Right atrium auricular region (tissue), 2 donors: ENCODE measurements at regions not wholly inside any gene's neighbourhood (a gene's known extent, or its start where the extent isn't known, plus 50 kb on each side); places are given as distances from the start of the nearest gene placed in this dataset.

Experiments
- DNase-seq: peaks from one replicate; pipeline ENCODE4 v3.0.0-alpha.2; 2019; ENCODE audit warnings: low spot score
- H3K27ac ChIP-seq, 2 donors: fragments of 200-600 bp; sonication (generic); 1 replicate in 1 of 2; 2 replicates in 1 of 2; pipeline ENCODE4 v1.5.1; 2016 to 2019
- H3K27me3 ChIP-seq, 2 donors: fragments of 200-600 bp; sonication (generic); one replicate each; pipeline versions ENCODE4 v1.5.1 to v1.6.0; 2017 to 2019
- H3K36me3 ChIP-seq: fragments of 200-600 bp; sonication (generic); one replicate; pipeline ENCODE4 v1.5.1; 2016
- H3K4me1 ChIP-seq, 2 donors: fragments of 200-600 bp; sonication (generic); one replicate each; pipeline versions ENCODE4 v1.5.1 to v1.6.0; 2017 to 2019
- H3K4me3 ChIP-seq, 2 donors: fragments of 200-600 bp; sonication (generic); 1 replicate in 1 of 2; 2 replicates in 1 of 2; pipeline ENCODE4 v1.5.1; 2017 to 2019; ENCODE audit warnings: mild to moderate bottlenecking in 1 of 2, moderate library complexity in 1 of 2
- H3K9me3 ChIP-seq, 2 donors: fragments of 200-600 bp; sonication (generic); one replicate each; pipeline ENCODE4 v1.5.1; 2019
- TF ChIP-seq, protein P1 (sequence below), 2 donors: fragments of 200-600 bp; sonication (generic); IDR thresholded peaks; one replicate each; pipeline ENCODE4 v1.5.1; 2019; ENCODE audit warnings: antibody characterized with exemption in 2 of 2

DNA sequence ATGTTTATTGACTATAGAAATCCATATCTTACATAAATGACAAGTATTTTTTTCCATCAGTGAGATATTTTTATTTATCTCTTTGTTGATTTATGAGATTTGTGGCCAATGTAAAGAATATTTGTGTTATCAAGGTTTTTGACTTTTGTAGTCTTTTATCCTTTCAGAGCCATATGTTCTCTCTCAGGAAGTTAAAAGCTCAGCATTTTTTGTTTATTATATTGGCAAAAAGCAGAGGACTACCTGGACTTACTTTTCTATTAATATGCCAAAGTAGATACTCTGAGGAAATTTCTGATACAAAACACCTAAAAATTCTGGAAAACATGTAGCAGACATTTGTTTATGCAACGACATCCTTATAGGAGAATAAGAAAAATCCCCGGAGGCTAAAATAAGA lies 490.3 kb downstream of the SLC6A15 start:
- Histone ChIP-seq H3K9me3 (no peaks in the 10 kb centered on the region), H3K27me3 (no peaks in the 10 kb centered on the region), H3K36me3 (no peaks in the 10 kb centered on the region), H3K4me1 (no peaks in the 10 kb centered on the region), H3K4me3 (no peak overlapping the region), H3K27ac (no peak overlapping the region)
- TF ChIP-seq, protein P1, sequence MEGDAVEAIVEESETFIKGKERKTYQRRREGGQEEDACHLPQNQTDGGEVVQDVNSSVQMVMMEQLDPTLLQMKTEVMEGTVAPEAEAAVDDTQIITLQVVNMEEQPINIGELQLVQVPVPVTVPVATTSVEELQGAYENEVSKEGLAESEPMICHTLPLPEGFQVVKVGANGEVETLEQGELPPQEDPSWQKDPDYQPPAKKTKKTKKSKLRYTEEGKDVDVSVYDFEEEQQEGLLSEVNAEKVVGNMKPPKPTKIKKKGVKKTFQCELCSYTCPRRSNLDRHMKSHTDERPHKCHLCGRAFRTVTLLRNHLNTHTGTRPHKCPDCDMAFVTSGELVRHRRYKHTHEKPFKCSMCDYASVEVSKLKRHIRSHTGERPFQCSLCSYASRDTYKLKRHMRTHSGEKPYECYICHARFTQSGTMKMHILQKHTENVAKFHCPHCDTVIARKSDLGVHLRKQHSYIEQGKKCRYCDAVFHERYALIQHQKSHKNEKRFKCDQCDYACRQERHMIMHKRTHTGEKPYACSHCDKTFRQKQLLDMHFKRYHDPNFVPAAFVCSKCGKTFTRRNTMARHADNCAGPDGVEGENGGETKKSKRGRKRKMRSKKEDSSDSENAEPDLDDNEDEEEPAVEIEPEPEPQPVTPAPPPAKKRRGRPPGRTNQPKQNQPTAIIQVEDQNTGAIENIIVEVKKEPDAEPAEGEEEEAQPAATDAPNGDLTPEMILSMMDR (IDR thresholded peaks at IDR 0.05) = no peak
- no peak for DNase-seq

DNA sequence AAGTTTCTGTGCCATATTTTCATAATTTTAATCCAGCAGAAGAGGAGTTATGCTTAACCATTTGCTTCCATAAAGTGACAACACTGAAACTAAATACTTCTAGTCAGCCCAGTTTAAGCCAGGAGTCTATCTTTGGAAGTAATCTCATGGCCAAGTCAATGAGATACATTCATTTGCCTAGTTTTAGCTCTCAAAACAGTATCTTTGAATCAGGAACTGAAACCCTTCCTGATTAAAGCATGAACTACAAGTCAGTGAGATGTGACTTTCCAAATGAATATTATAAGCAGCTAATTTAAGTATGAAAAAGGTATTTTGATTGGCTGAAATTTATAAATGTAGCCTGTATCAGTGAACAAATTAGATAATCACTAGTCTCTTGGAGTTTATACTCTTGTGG lies 491.5 kb downstream of the SLC6A15 start:
- Histone ChIP-seq H3K36me3 (no peaks in the 10 kb centered on the region), H3K4me3 (no peak overlapping the region), H3K27ac (no peak overlapping the region), H3K4me1 (no peaks in the 10 kb centered on the region), H3K27me3 (no peaks in the 10 kb centered on the region), H3K9me3 (no peaks in the 10 kb centered on the region)
- no peak for DNase-seq
- TF ChIP-seq, protein P1 (IDR thresholded peaks at IDR 0.05) = no peak

GRCh38 chr12:84416626-84417025 lies 496.0 kb downstream of the SLC6A15 start:
- no peak for DNase-seq
- no peaks in the 10 kb centered on the region for H3K27me3 ChIP-seq
- no peak overlapping the region for H3K27ac ChIP-seq
- H3K4me1 ChIP-seq = no peaks in the 10 kb centered on the region
- H3K4me3 ChIP-seq = no peak overlapping the region
- no peaks in the 10 kb centered on the region for H3K36me3 ChIP-seq
- H3K9me3 ChIP-seq = peaks cover 0 to 2% of the 10 kb centered on the region in 2 donors
- TF ChIP-seq, protein P1 (IDR thresholded peaks at IDR 0.05) = no peak

GRCh38 chr12:84415946-84416345 lies 496.7 kb downstream of the SLC6A15 start:
- H3K4me1 ChIP-seq = no peaks in the 10 kb centered on the region
- H3K27ac ChIP-seq = no peak overlapping the region
- H3K9me3 ChIP-seq = peaks cover 0 to 2% of the 10 kb centered on the region in 2 donors
- TF ChIP-seq, protein P1 (IDR thresholded peaks at IDR 0.05) = no peak
- no peak overlapping the region for H3K4me3 ChIP-seq
- no peaks in the 10 kb centered on the region for H3K27me3 ChIP-seq
- DNase-seq = no peak
- no peaks in the 10 kb centered on the region for H3K36me3 ChIP-seq

- no peak overlapping the region for H3K4me3 ChIP-seq
- no peaks in the 10 kb centered on the region for H3K27me3 ChIP-seq
- no peaks in the 10 kb centered on the region for H3K4me1 ChIP-seq
- DNase-seq = no peak
- H3K27ac ChIP-seq = no peak overlapping the region
- TF ChIP-seq, protein P1 (IDR thresholded peaks at IDR 0.05) = no peak
- no peaks in the 10 kb centered on the region for H3K36me3 ChIP-seq
- H3K9me3 ChIP-seq = peaks cover 0 to 2% of the 10 kb centered on the region in 2 donors
Measured at GRCh38 chr12:84413656-84414055, 498.9 kb downstream of the SLC6A15 start.

DNA sequence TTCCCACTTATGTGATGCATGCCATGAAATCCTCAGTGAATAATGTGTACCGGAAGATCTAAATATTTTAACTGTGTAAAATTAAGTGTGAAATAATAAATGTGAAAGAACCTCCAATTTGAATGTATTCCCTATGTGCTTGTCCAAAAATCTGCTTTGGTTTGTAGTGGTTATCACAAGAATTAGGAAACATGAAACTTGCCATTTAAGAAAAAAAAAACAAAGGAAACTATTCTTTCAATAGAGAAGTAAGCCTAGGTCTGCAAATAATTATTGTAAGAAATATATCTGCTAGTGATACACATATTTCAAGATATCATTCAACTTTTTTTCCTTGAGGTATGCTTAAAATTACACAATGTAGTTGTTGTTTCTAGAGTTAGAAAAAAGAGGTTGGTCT lies 500.4 kb downstream of the SLC6A15 start:
- Histone ChIP-seq H3K4me3 (no peak overlapping the region), H3K27me3 (no peaks in the 10 kb centered on the region), H3K4me1 (no peaks in the 10 kb centered on the region), H3K36me3 (no peaks in the 10 kb centered on the region), H3K27ac (no peak overlapping the region), H3K9me3 (peaks cover 0 to 2% of the 10 kb centered on the region in 2 donors)
- no peak for DNase-seq
- TF ChIP-seq, protein P1 (IDR thresholded peaks at IDR 0.05) = no peak
